Femur (tissue), 1 donor: ENCODE measurements at regions not wholly inside any gene's neighbourhood (a gene's known extent, or its start where the extent isn't known, plus 50 kb on each side); places are given as distances from the start of the nearest gene placed in this dataset.

Experiments used
- DNase-seq: peaks from one replicate; pipeline ENCODE4 v3.0.0-alpha.2; 2017

- DNase-seq, result no peak
Observed at GRCh38 chr14:38073641-38074040, 134.1 kb upstream of the SSTR1 start.

GRCh38 chr14:38074081-38074480, 133.6 kb upstream of the SSTR1 start:
- no peak for DNase-seq

- no peak for DNase-seq
Observed at GRCh38 chr14:38074754-38075153, 132.9 kb upstream of the SSTR1 start.

GRCh38 chr14:38078393-38078792, 129.3 kb upstream of the SSTR1 start:
- DNase-seq, result no peak

DNA sequence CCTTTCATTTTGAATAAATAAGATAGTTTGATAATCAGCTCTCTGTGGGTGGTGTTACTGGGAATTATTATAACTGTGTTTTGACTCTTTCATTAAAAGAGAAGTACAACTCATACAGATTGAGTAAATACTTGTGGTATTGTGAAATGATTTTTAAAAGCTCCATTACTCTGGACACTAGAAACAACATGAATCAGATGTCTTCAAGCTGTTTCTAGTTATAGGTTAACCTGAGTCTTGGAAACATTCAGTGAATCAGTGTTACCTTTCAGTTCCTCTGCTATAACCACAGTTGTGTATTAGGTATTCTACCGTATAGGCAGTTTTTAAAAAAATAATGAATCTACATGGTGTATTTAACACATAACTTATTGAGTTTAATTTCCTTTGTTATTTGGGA, 128.4 kb upstream of the SSTR1 start:
- DNase-seq, result no peak

GRCh38 chr14:38079886-38080285, 127.8 kb upstream of the SSTR1 start:
- DNase-seq, result no peak

DNA sequence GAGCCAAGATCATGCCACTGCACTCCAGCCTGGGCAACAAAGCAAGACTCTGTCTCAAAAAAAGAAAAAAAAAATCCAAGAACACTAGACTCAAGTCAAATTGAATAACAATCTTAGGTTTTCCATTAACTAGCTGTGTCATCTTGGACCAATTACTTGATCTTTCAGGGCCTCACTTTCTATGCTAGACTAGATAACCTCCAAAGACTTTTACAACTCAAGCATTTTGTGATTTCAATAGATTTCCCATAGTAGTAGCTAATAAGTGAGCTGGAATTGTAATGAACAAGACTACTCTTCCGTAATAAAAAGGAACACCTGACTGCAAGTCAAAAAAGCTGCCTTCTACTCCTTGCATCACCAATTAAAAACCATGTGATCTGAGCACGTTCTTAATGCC, 127.0 kb upstream of the SSTR1 start:
- DNase-seq, result no peak

DNA sequence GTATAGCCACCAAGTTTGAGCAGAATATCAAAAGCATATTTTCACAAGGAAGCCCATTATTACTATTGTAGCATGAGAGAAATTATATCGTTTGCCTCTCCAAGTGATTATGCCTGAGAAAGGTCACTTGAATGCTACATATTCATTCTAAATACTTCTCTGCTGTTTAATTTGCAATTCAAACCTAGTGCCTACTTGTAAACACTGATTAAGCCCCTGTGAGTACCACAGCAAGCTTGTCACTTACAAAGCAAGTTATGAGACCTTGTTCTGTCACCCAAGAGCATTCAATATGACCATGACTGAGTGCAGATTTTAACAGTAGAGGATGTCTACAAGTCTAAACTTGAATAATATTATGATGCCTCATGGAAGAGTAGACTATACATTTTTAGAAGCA, 124.7 kb upstream of the SSTR1 start:
- DNase-seq, result no peak

DNA sequence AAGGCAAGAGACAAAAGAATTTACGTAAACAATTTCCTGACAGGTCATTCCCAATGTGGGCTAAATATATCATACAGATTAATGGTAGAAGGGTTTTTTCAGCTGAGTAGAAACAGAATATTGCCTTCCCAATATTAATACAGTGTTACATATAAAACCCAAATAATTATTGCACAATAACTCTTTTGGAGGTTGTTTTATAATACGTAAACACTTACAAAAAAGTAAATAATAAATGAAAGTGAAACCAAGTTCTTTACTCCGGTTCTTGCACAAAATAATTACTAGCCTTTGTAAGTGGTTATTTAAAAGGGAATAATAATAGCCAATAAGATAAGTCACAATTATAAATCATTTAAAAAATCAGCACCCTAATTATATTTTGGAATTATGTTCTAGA, 118.6 kb upstream of the SSTR1 start:
- DNase-seq, result no peak

DNA sequence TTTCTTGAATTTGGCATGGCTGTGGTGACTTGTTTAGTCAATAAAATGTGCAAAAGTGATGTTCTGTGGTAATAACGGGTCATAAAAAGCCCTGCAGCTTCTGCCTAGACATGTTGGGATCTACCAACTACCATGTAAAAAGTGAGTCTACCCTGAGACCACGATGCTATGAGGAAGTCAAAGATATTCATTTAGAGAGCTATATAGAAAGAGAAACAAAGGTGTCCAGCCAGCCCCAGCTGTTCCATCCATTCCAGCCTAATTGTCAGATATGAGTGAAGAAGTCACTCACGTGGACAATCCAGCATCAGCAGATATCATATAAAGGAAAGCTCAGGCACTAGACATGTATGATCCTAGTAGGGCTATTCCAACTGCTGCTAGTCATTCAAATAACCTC, 117.2 kb upstream of the SSTR1 start:
- DNase-seq, result no peak

GRCh38 chr14:38098074-38098836, 109.4 kb upstream of the SSTR1 start:
- DNase-seq, result no peak

- DNase-seq, result no peak
Observed at GRCh38 chr14:38101679-38102078, 106.0 kb upstream of the SSTR1 start.

GRCh38 chr14:38103542-38104225, 104.0 kb upstream of the SSTR1 start:
- DNase-seq, result no peak

GRCh38 chr14:38105106-38105702, 102.5 kb upstream of the SSTR1 start:
- DNase-seq, result no peak

DNA sequence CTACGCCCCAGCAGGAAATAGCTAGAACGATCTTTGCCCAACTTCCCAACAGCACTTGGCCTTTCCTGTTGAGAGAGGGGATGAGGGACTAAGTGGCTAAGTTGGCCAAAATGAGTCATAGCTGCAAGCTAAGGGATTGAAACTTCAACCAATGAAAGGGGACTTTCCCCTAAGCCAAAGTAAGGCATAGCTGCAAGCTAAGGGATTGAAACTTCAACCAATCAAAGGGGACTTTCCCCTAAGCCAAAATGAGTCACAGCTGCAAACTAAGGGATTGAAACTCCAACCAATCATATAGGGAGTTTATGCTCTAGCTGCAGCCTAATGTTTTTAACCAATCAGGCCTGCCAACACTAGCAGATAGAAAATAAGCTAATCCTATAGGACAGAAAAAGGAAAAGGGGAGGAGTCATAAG, 100.5 kb upstream of the SSTR1 start:
- DNase-seq, result no peak

DNA sequence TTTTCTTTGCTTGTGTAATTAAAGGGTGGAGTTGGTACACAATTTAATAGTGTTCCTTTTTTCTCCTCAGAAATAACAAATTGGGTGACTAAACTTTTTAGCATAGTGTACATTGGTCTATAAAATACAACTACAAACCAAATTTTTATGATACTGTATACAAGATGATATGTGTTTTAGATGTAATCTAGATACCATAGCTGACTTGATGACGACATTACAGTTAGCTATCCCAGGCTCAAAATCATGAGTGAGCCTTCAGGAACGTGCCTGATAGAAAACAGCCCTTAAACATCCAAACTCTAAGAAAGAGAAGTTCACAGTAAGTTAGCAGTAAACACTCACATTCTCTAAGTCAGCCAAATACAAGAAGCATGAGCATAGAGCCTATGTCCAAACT, 99.0 kb upstream of the SSTR1 start:
- DNase-seq, result no peak

DNA sequence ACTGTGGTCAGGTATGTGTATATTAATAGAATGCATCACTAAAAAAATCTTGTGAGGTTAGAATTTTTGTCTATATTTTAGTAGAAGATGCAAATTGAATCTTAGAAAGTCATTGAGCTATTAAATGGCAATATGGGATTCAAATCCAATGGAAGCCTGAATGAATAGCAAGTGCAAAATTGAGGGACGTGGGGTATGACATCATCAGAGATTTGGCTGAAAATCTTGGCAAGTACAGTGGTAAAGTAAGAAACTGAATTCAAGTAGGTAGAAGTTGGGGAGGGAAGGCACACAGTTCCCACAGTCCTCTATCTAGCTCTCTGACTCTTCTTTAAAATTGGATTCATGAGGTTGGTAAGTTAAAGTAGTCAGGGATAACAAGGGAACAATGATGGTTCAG, 97.4 kb upstream of the SSTR1 start:
- no peak for DNase-seq

- DNase-seq, result no peak
Observed at GRCh38 chr14:38111046-38111445, 96.7 kb upstream of the SSTR1 start.

- no peak for DNase-seq
Observed at GRCh38 chr14:38113546-38113945, 94.2 kb upstream of the SSTR1 start.

- DNase-seq, result no peak
Observed at GRCh38 chr14:38116895-38117294, 90.8 kb upstream of the SSTR1 start.

GRCh38 chr14:38120109-38120508, 87.6 kb upstream of the SSTR1 start:
- DNase-seq, result no peak

- no peak for DNase-seq
Observed at GRCh38 chr14:38121320-38122020, 86.2 kb upstream of the SSTR1 start.

DNA sequence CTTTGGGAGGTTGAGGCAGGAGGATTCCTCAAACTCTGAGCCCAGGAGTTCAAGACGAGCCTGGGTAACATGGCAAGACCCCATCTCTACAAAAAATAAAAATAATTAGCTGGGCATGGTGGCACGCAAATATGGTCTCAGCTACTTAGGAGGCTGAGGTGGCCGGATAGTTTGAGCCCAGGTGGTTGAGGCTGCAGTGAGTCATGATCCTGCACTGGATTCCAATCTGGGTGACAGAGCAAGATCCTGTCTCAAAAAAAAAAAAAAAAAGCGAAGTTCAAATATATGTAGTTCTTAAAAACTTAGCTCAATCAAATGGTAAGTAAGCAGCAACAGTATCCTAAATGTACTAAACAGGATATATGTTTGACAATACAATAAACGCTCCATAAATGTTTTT, 85.5 kb upstream of the SSTR1 start:
- no peak for DNase-seq

GRCh38 chr14:38124506-38124905, 83.2 kb upstream of the SSTR1 start:
- no peak for DNase-seq
